GM23338 (cell line): ENCODE measurements at regions not wholly inside any gene's neighbourhood (a gene's known extent, or its start where the extent isn't known, plus 50 kb on each side); places are given as distances from the start of the nearest gene placed in this dataset.

Experiments used
- ATAC-seq: fragments of 200-7000 bp; cut with Tn5 transposase; 3 replicates; pipeline ENCODE4 v1.9.1; 2020
- DNase-seq: peaks from one replicate; pipeline ENCODE4 v3.0.0-alpha.2; 2015; ENCODE audit warnings: low spot score
- H2AFZ ChIP-seq: fragments of 200-600 bp; sonication (generic); 2 replicates; pipeline ENCODE4 v1.8.0; 2016; ENCODE audit warnings: antibody characterized with exemption, mild to moderate bottlenecking, moderate library complexity
- H3F3A ChIP-seq: fragments of 200-600 bp; sonication (generic); replicated peaks from 2 replicates; pipeline ENCODE4 v1.8.0; 2017; ENCODE audit warnings: antibody characterized with exemption, mixed run types, low read depth
- H3K27ac ChIP-seq: fragments of 200-600 bp; sonication (generic); 2 replicates; pipeline ENCODE4 v1.6.1; 2016; ENCODE audit warnings: low read depth
- H3K27me3 ChIP-seq: fragments of 200-600 bp; sonication (generic); 2 replicates; pipeline ENCODE4 v1.8.0; 2016; ENCODE audit warnings: mild to moderate bottlenecking, mixed run types, moderate library complexity; ENCODE audit not compliant: insufficient read depth
- H3K36me3 ChIP-seq: fragments of 200-600 bp; sonication (generic); 2 replicates; pipeline ENCODE4 v1.8.0; 2016; ENCODE audit warnings: mild to moderate bottlenecking; ENCODE audit not compliant: insufficient read depth
- H3K4me1 ChIP-seq: fragments of 200-600 bp; sonication (generic); 2 replicates; pipeline ENCODE4 v1.8.0; 2016; ENCODE audit warnings: mild to moderate bottlenecking, moderate library complexity; ENCODE audit not compliant: insufficient read depth
- H3K4me2 ChIP-seq: fragments of 200-600 bp; sonication (generic); 2 replicates; pipeline ENCODE4 v1.7.1; 2017; ENCODE audit warnings: mixed run types
- H3K4me3 ChIP-seq: fragments of 200-600 bp; sonication (generic); 2 replicates; pipeline ENCODE4 v1.6.1; 2016; ENCODE audit warnings: mixed run types
- H3K79me2 ChIP-seq: fragments of 200-600 bp; sonication (generic); replicated peaks from 2 replicates; pipeline ENCODE4 v1.8.0; 2017; ENCODE audit warnings: mild to moderate bottlenecking; ENCODE audit not compliant: insufficient read depth
- H3K9me2 ChIP-seq: fragments of 200-600 bp; sonication (generic); 2 replicates; pipeline ENCODE4 v1.8.0; 2017; ENCODE audit not compliant: insufficient read depth
- H4K20me1 ChIP-seq: fragments of 200-600 bp; sonication (generic); replicated peaks from 2 replicates; pipeline ENCODE4 v1.8.0; 2017; ENCODE audit warnings: mild to moderate bottlenecking; ENCODE audit not compliant: insufficient read depth
- H3K27ac Mint-ChIP-seq: 2 replicates; pipeline ENCODE4 v1.8.0; 2020; ENCODE audit warnings: inconsistent platforms, mild to moderate bottlenecking, moderate library complexity, mixed read lengths
- H3K27me3 Mint-ChIP-seq: 3 replicates; pipeline ENCODE4 v1.8.0; 2022; ENCODE audit warnings: low read depth, mild to moderate bottlenecking, moderate library complexity, mixed read lengths, inconsistent platforms; ENCODE audit not compliant: insufficient read depth, poor library complexity
- H3K36me3 Mint-ChIP-seq: 3 replicates; pipeline ENCODE4 v1.8.0; 2021; ENCODE audit warnings: low read depth, mild to moderate bottlenecking, inconsistent platforms, moderate library complexity, mixed read lengths
- H3K4me1 Mint-ChIP-seq: 3 replicates; pipeline ENCODE4 v1.8.0; 2020; ENCODE audit warnings: mild to moderate bottlenecking, inconsistent platforms, mixed read lengths
- H3K4me3 Mint-ChIP-seq: 3 replicates; pipeline ENCODE4 v1.8.0; 2021; ENCODE audit warnings: moderate library complexity, mild to moderate bottlenecking, inconsistent platforms, mixed read lengths
- H3K9me3 Mint-ChIP-seq: 3 replicates; pipeline ENCODE4 v1.8.0; 2020; ENCODE audit warnings: moderate library complexity, mild to moderate bottlenecking, inconsistent platforms, mixed read lengths
- EZH2 ChIP-seq: fragments of 200-600 bp; sonication (generic); IDR thresholded peaks from one replicate; pipeline ENCODE4 v1.8.0; 2017; ENCODE audit warnings: antibody characterized with exemption, mild to moderate bottlenecking, low read depth; ENCODE audit not compliant: unreplicated experiment
- EZH2phosphoT487 ChIP-seq: fragments of 200-600 bp; sonication (generic); IDR thresholded peaks from one replicate; pipeline ENCODE4 v1.8.1; 2018; ENCODE audit warnings: antibody characterized with exemption; ENCODE audit not compliant: unreplicated experiment
- JUNB ChIP-seq: IDR thresholded peaks from one replicate; pipeline ENCODE4 v1.6.1; 2016; ENCODE audit warnings: antibody characterized with exemption; ENCODE audit not compliant: unreplicated experiment
- POLR2AphosphoS5 ChIP-seq: IDR thresholded peaks from 2 replicates; pipeline ENCODE4 v1.6.1; 2016; ENCODE audit warnings: antibody characterized with exemption, low read depth
- STAT1 ChIP-seq: IDR thresholded peaks from one replicate; pipeline ENCODE4 v1.6.1; 2016; ENCODE audit warnings: antibody characterized with exemption; ENCODE audit not compliant: unreplicated experiment
- ZNF114 ChIP-seq: fragments of 250-450 bp; sonication (Bioruptor Pico); IDR thresholded peaks from 2 replicates; pipeline ENCODE4 v1.5.0; 2020; ENCODE audit warnings: mild to moderate bottlenecking, moderate library complexity
- ZNF331 ChIP-seq: fragments of 250-450 bp; sonication (Bioruptor Pico); IDR thresholded peaks from 2 replicates; pipeline ENCODE4 v1.5.0; 2020; ENCODE audit warnings: low read depth, mild to moderate bottlenecking, moderate library complexity
- TF ChIP-seq, protein P1 (sequence below), 2 experiments: fragments of 200-600 bp in 1 of 2; sonication (generic) in 1 of 2; conservative IDR thresholded peaks; 2 replicates each; pipeline versions ENCODE4 v1.5.1 to v1.6.1; 2016 to 2017; ENCODE audit warnings: antibody characterized with exemption in 2 of 2, low read depth in 2 of 2, mild to moderate bottlenecking in 2 of 2, moderate library complexity in 1 of 2
- TF ChIP-seq, protein P2 (sequence below): IDR thresholded peaks from one replicate; pipeline ENCODE4 v1.6.1; 2018; ENCODE audit warnings: antibody characterized with exemption; ENCODE audit not compliant: unreplicated experiment
- TF ChIP-seq, protein P3 (sequence below): IDR thresholded peaks from 2 replicates; pipeline ENCODE4 v1.6.1; 2016; ENCODE audit warnings: antibody characterized with exemption
- TF ChIP-seq, protein P4 (sequence below): fragments of 250-450 bp; sonication (Bioruptor Pico); IDR thresholded peaks from 2 replicates; pipeline ENCODE4 v1.5.0; 2020; ENCODE audit warnings: mild to moderate bottlenecking, moderate library complexity

DNA sequence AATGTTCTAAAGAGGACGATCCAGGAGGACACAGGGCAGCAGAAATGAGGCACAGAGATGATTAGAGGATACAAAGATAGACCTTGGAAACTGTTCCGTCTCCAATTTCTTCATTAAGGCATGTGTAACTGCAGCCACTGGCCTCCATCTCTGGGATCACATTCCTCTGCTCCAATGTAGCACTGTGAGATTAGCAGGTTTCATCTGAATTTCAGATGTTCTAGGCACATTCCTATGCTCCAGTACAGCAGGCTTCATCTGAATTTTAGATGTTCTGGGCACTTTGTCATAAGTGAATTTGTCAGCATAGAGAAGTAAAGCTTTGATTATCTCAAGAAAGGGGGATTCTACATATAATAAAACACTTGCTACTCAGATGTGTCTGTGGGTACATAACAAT, 671.4 kb downstream of the MTRR start:
- no peak overlapping the region for H3K4me2 ChIP-seq
- H2AFZ ChIP-seq: no peak overlapping the region
- DNase-seq (no peak), ATAC-seq (no peak)
- H3K36me3 ChIP-seq: no peaks in the 10 kb centered on the region
- Mint-ChIP-seq H3K9me3 (no peaks in the 10 kb centered on the region), H3K36me3 (no peaks in the 10 kb centered on the region), H3K4me1 (peaks cover 6% of the 10 kb centered on the region; the same call in 2 of the 3 replicates), H3K27ac (no peak overlapping the region), H3K4me3 (no peak overlapping the region), H3K27me3 (no peaks in the 10 kb centered on the region)
- H3K27ac ChIP-seq: no peak overlapping the region
- TF ChIP-seq ZNF331 (CRISPR knock-in tag) (no peak), JUNB (no peak), EZH2 (no peak), STAT1 (no peak), ZNF114 (CRISPR knock-in tag) (no peak), EZH2phosphoT487 (no peak), POLR2AphosphoS5 (no peak)
- TF ChIP-seq, protein P1, sequence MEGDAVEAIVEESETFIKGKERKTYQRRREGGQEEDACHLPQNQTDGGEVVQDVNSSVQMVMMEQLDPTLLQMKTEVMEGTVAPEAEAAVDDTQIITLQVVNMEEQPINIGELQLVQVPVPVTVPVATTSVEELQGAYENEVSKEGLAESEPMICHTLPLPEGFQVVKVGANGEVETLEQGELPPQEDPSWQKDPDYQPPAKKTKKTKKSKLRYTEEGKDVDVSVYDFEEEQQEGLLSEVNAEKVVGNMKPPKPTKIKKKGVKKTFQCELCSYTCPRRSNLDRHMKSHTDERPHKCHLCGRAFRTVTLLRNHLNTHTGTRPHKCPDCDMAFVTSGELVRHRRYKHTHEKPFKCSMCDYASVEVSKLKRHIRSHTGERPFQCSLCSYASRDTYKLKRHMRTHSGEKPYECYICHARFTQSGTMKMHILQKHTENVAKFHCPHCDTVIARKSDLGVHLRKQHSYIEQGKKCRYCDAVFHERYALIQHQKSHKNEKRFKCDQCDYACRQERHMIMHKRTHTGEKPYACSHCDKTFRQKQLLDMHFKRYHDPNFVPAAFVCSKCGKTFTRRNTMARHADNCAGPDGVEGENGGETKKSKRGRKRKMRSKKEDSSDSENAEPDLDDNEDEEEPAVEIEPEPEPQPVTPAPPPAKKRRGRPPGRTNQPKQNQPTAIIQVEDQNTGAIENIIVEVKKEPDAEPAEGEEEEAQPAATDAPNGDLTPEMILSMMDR (conservative IDR thresholded peaks at IDR 0.05; ENCODE audit: low read depth in 2 of 2): no peak
- TF ChIP-seq, protein P2, sequence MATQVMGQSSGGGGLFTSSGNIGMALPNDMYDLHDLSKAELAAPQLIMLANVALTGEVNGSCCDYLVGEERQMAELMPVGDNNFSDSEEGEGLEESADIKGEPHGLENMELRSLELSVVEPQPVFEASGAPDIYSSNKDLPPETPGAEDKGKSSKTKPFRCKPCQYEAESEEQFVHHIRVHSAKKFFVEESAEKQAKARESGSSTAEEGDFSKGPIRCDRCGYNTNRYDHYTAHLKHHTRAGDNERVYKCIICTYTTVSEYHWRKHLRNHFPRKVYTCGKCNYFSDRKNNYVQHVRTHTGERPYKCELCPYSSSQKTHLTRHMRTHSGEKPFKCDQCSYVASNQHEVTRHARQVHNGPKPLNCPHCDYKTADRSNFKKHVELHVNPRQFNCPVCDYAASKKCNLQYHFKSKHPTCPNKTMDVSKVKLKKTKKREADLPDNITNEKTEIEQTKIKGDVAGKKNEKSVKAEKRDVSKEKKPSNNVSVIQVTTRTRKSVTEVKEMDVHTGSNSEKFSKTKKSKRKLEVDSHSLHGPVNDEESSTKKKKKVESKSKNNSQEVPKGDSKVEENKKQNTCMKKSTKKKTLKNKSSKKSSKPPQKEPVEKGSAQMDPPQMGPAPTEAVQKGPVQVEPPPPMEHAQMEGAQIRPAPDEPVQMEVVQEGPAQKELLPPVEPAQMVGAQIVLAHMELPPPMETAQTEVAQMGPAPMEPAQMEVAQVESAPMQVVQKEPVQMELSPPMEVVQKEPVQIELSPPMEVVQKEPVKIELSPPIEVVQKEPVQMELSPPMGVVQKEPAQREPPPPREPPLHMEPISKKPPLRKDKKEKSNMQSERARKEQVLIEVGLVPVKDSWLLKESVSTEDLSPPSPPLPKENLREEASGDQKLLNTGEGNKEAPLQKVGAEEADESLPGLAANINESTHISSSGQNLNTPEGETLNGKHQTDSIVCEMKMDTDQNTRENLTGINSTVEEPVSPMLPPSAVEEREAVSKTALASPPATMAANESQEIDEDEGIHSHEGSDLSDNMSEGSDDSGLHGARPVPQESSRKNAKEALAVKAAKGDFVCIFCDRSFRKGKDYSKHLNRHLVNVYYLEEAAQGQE: no peak
- TF ChIP-seq, protein P3, sequence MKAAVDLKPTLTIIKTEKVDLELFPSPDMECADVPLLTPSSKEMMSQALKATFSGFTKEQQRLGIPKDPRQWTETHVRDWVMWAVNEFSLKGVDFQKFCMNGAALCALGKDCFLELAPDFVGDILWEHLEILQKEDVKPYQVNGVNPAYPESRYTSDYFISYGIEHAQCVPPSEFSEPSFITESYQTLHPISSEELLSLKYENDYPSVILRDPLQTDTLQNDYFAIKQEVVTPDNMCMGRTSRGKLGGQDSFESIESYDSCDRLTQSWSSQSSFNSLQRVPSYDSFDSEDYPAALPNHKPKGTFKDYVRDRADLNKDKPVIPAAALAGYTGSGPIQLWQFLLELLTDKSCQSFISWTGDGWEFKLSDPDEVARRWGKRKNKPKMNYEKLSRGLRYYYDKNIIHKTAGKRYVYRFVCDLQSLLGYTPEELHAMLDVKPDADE: no peak
- TF ChIP-seq, protein P4, sequence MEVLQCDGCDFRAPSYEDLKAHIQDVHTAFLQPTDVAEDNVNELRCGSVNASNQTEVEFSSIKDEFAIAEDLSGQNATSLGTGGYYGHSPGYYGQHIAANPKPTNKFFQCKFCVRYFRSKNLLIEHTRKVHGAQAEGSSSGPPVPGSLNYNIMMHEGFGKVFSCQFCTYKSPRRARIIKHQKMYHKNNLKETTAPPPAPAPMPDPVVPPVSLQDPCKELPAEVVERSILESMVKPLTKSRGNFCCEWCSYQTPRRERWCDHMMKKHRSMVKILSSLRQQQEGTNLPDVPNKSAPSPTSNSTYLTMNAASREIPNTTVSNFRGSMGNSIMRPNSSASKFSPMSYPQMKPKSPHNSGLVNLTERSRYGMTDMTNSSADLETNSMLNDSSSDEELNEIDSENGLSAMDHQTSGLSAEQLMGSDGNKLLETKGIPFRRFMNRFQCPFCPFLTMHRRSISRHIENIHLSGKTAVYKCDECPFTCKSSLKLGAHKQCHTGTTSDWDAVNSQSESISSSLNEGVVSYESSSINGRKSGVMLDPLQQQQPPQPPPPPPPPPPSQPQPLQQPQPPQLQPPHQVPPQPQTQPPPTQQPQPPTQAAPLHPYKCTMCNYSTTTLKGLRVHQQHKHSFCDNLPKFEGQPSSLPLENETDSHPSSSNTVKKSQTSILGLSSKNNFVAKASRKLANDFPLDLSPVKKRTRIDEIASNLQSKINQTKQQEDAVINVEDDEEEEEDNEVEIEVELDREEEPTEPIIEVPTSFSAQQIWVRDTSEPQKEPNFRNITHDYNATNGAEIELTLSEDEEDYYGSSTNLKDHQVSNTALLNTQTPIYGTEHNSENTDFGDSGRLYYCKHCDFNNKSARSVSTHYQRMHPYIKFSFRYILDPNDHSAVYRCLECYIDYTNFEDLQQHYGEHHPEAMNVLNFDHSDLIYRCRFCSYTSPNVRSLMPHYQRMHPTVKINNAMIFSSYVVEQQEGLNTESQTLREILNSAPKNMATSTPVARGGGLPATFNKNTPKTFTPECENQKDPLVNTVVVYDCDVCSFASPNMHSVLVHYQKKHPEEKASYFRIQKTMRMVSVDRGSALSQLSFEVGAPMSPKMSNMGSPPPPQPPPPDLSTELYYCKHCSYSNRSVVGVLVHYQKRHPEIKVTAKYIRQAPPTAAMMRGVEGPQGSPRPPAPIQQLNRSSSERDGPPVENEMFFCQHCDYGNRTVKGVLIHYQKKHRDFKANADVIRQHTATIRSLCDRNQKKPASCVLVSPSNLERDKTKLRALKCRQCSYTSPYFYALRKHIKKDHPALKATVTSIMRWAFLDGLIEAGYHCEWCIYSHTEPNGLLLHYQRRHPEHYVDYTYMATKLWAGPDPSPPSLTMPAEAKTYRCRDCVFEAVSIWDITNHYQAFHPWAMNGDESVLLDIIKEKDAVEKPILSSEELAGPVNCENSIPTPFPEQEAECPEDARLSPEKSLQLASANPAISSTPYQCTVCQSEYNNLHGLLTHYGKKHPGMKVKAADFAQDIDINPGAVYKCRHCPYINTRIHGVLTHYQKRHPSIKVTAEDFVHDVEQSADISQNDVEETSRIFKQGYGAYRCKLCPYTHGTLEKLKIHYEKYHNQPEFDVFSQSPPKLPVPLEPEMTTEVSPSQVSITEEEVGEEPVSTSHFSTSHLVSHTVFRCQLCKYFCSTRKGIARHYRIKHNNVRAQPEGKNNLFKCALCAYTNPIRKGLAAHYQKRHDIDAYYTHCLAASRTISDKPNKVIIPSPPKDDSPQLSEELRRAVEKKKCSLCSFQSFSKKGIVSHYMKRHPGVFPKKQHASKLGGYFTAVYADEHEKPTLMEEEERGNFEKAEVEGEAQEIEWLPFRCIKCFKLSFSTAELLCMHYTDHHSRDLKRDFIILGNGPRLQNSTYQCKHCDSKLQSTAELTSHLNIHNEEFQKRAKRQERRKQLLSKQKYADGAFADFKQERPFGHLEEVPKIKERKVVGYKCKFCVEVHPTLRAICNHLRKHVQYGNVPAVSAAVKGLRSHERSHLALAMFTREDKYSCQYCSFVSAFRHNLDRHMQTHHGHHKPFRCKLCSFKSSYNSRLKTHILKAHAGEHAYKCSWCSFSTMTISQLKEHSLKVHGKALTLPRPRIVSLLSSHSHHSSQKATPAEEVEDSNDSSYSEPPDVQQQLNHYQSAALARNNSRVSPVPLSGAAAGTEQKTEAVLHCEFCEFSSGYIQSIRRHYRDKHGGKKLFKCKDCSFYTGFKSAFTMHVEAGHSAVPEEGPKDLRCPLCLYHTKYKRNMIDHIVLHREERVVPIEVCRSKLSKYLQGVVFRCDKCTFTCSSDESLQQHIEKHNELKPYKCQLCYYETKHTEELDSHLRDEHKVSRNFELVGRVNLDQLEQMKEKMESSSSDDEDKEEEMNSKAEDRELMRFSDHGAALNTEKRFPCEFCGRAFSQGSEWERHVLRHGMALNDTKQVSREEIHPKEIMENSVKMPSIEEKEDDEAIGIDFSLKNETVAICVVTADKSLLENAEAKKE (CRISPR knock-in tag): no peak
- no peaks in the 10 kb centered on the region for H3K79me2 ChIP-seq
- H4K20me1 ChIP-seq: no peaks in the 10 kb centered on the region
- H3K9me2 ChIP-seq: no peaks in the 10 kb centered on the region
- no peaks in the 10 kb centered on the region for H3F3A ChIP-seq
- H3K27me3 ChIP-seq: no peaks in the 10 kb centered on the region
- H3K4me3 ChIP-seq: no peak overlapping the region
- no peaks in the 10 kb centered on the region for H3K4me1 ChIP-seq
